NCI-H2196 (cell line): ENCODE measurements at regions not wholly inside any gene's neighbourhood (a gene's known extent, or its start where the extent isn't known, plus 50 kb on each side); places are given as distances from the start of the nearest gene placed in this dataset.

Experiments used
- DNase-seq: peaks from one replicate; lab custom pipeline; 2025; ENCODE audit not compliant: unreplicated experiment; lab: John Stamatoyannopoulos, UW

GRCh38 chr1:147452809-147453208 lies 88.5 kb upstream of the BCL9 start:
- DNase-seq, result no peak

DNA sequence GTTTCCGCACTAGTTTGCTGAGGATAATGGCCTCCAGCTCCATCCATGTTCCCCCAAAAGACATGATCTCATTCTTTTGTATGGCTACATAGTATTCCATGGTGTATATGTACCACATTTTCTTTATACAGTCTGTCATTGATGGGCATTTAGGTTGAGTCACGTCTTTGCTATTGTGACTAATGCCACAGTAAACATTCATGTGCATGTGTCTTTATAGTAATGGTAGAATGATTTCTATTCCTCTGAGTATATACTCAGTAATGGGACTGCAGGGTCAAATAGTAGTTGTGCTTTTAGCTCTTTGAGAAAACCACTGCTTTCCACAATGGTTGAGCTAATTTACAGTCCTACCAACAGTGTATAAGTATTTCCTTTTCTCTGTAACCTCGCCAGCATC lies 78.3 kb upstream of the BCL9 start:
- DNase-seq, result no peak

DNA sequence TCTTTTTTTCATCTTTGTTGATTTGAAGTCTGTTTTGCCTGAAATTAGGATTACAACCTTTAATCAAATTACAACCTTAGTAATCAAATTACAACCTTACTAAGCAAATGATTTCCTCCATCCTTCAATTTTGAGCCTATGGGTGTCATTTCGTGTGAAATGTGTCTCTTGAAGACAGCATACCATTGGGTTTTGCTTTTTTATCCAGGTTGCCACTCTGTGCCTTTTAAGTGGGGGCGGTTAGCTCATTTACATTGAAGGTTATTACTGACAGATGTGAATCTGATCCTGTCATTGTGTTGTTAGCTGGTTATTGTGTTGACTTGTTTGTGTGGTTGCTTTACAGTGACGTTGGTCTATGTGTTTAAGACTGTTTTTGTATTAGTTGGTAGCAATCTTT lies 74.8 kb upstream of the BCL9 start:
- no peak for DNase-seq

DNA sequence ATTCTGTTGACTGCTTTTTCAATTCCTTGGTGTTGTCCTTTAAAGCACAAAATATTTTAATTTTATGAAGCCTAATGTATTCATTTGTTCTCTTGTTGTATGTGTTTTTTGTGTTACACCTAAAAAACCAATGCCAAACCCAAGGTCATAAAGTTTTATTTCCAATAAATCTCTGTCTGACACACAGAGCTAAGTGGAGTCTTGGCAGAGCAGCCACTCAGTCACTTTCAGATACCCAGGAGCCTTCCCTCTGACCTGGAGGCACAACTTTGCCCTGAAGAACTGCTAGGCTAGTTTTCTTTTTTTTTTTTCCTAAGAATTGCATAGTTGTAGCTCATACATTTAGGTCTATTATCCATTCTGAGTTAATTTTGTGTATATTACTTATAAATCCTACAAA lies 71.2 kb upstream of the BCL9 start:
- no peak for DNase-seq

DNA sequence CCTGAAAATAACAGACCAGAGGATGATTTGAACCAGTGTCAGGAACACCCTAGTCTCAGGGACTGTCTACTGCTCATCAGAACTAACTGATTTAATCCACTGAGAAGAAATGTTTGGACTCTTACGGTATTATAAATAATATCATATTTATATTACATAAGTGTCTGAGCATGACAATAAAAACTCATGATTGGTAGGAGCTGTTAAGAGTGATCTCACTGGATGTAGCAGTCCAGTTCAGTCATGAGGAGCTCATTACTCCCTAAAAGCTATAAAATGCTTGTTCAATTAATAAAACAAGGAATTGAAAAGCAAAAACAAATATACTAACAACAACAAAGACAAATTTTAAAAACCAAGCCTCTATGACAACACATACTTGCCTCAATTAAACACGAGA lies 68.8 kb upstream of the BCL9 start:
- no peak for DNase-seq

DNA sequence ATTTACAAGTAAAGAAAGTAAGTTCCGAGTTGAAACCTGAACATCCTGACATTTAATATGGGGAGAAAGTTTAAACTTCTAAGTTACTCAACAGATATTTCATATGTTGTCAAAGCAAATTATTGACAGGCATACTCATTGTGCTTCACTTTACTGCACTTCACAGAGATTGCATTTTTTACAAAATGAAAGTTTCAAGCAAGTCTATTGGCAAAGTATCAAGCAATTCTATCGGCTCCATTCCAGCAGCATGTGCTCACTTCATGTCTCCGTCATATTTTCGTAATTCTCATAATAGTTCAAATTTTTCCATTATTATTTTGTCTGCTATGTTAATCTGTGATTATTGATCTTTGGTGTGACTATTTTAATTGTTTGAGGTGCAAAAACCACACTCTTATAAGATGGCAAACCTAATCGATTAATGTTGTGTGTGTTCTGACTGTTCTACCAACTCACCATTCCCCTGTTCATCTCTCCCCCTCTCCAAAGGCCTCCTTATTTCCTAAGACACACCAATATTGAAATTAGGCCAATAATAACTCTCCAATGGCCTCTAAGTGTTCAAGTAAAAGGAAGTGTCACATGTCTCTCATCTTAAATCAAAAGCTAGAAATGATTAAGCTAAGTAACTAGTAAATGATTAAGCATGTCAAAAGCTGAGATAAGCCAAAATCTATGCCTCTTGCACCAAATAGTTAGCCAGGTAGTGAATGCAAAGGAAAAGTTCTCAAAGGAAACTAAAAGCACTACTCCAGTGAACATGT lies 68.2 kb upstream of the BCL9 start:
- DNase-seq, result no peak

- no peak for DNase-seq
Measured at GRCh38 chr1:147473733-147474049, 67.6 kb upstream of the BCL9 start.

DNA sequence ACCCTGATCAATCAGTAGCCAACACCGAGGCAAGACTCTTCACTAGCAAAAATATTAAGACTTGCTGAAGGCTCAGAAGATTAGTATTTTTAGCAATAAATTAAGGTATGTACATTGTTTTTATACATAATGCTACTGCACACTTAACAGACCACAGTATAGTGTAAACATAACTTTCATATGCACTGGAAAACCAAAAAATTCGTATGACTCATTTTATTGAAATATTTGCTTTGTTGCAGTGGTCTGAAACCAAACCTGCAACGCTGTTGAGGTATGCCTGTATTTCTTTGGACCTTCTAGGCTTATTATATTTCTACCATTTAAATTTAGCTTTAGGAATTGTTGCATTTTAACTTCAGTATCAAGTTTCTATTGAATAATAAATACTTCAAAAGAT lies 65.8 kb upstream of the BCL9 start:
- DNase-seq, result no peak

DNA sequence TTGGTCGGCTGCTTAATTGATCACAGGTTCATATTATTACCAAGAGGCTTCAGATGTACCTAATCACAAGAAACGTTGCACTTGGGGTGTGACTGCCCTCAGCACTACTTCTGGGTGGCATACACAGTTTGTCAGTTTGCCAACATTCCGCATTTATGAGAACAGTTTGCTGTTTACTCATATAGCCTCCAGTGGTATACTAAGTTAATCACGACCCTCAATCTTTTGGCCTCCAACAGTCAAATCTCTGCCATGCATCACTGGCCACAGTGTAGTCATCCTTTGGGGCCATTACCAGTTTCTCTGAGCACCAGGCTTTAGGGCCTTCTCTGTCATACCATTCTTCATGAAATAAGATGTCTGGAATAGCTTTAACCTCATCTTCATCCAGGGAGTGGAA lies 62.8 kb upstream of the BCL9 start:
- no peak for DNase-seq

- DNase-seq, result no peak
Measured at GRCh38 chr1:147479864-147480564, 61.3 kb upstream of the BCL9 start.

DNA sequence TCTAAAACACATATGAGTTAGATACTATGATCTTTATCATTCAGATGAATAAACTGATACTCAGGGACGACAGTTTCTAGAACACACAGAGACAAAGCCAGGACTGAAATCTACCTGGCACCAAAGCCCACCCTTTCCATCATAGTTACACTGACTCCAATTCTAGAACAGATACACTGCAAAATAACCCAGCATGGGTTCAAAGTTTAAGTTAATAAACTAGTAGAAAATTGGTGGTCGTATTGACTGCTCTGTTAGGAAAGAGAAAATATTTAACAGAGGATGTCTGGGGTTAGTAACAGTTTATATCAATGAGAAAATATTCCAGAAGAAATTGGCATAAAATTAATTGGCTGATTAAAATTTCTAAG lies 60.8 kb upstream of the BCL9 start:
- no peak for DNase-seq

DNA sequence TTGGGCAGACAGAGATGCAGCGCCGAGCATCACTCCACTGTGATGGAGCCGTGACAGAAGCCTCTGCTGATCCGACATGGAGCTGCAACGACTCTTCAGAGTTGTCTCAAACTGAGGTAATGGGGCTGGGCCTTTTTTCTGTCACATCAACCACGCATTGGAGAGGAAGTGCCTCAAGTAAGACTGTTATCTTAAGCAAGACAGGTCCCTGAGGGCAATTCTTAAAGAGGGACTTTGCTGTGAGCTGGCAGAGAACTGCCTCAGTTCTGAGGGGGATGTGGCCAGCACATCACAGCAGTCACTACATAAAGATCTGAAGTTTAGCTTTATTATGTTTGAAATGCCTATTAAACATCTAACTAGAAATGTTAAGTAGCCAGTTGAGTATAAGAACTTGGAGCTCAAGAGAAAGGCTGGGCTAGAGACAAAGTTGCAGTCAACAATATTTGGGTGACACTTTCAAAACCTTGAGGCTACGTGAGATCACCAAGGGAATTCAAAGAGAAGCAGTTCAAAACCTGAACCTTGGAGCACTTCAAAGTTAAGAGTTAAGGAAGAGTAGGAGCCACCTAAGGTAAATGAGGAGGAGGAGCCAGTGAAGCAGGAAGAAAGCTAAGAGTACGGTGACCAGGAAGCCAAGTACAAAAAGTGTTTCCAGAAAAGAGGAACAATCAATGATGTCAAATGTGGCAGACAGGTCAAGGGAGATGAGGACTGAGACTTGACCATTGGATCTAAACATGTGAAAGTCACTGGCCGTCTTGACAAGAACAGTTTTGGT lies 54.2 kb upstream of the BCL9 start:
- no peak for DNase-seq

GRCh38 chr1:147491098-147491497 lies 50.2 kb upstream of the BCL9 start:
- no peak for DNase-seq
